ENCODE measurements at regions not wholly inside any gene's neighbourhood (a gene's known extent, or its start where the extent isn't known, plus 50 kb on each side); places are given as distances from the start of the nearest gene placed in this dataset.
"Not testable (repeated sequence)": the region's sequence is repeated elsewhere in the genome, so short reads cannot be mapped to it uniquely, and the experiment has no call there.

DNA sequence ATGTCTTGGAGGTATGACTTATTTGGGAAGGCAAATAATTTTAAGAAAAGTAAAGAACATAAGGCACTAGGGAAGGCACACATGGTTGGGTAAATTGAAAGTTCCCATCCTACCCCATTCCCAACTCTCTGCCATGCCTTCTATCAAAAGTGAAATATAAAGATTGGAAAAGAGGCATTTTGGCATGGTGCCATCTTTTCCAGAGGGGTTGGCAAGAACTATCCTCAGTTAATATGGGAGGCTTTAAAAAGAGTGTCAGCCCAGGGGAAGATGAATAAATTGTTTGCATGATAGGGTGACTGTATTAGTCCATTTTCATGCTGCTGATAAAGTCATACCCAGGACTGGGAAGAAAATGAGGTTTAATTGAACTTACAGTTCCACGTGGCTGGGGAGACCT, 150.8 kb upstream of the BOD1L1 start:
- Mint-ChIP-seq H3K4me3 (no peak overlapping the region), H3K27ac (no peak overlapping the region), H3K36me3 (no peaks in the 10 kb centered on the region), H3K4me1 (no peaks in the 10 kb centered on the region), H3K27me3 (peaks cover 0 to 15% (median 0%) of the 10 kb centered on the region in 3 donors), H3K9me3 (peaks cover 2 to 41% (median 13%) of the 10 kb centered on the region in 7 donors)
- DNase-seq (no peak), ATAC-seq (ENCODE audit: low read depth in 2 of 2) (no peak)

DNA sequence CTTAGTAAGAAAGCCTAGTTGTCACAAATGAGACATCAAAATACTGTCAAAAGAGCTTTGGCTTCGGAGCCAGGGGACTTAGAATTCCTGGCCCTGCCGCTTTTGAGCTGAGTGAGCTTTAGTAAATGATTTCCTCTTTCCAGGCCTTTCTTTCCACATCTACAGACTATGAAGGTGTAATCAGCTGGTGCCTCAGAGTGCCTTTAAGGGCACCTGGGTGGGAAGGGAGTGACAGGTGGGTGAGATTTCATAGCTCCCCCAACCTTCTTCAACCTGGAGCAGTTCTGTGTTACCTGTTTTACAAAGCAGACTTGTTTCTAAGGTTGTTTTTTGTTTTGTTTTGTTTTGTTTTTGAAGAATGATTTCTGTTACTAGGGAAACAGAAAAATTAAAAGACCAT, 154.7 kb upstream of the BOD1L1 start:
- Mint-ChIP-seq H3K27me3 (peaks cover 0 to 6% (median 0%) of the 10 kb centered on the region in 3 donors), H3K27ac (no peak overlapping the region), H3K4me1 (no peaks in the 10 kb centered on the region), H3K4me3 (no peak overlapping the region), H3K9me3 (peaks cover 0 to 14% (median 4%) of the 10 kb centered on the region in 7 donors), H3K36me3 (no peaks in the 10 kb centered on the region)
- DNase-seq, result no peak
- no peak for ATAC-seq (ENCODE audit: low read depth in 2 of 2)

DNA sequence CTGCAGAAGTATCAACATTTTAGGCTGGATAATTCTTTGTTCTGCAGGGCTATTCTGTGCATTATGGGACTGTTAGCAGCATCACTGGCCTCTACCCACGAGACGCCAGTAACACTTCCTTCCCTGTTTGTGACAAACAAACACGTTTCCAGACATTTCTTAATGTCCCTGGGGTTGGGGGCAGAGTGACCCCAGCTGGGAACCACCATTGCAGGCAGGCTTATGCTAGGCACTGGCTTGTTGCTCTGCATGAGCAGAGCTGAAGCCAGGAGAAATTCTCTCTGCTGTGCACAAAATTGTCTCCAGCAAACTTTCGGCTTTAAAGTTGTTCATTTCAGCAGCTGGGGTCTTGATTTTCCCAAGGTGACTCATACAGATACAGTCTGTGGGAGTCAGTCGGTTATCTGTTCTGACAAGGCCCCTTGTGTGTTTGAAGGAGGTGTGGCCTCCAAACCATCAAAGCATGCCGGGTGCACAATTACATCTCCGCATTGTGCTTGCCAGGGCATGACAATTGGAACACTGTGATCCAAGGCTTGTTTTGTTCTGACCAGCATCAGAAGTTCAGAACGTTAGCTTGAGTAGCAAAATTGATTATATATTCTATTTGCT, 156.4 kb upstream of the BOD1L1 start:
- Mint-ChIP-seq H3K9me3 (peaks cover 0 to 10% (median 3%) of the 10 kb centered on the region in 7 donors), H3K36me3 (no peaks in the 10 kb centered on the region), H3K27ac (no peak overlapping the region), H3K27me3 (peaks cover 0 to 5% (median 0%) of the 10 kb centered on the region in 3 donors), H3K4me1 (no peaks in the 10 kb centered on the region), H3K4me3 (no peak overlapping the region)
- ATAC-seq (ENCODE audit: low read depth in 2 of 2) (no peak), DNase-seq (no peak)

DNA sequence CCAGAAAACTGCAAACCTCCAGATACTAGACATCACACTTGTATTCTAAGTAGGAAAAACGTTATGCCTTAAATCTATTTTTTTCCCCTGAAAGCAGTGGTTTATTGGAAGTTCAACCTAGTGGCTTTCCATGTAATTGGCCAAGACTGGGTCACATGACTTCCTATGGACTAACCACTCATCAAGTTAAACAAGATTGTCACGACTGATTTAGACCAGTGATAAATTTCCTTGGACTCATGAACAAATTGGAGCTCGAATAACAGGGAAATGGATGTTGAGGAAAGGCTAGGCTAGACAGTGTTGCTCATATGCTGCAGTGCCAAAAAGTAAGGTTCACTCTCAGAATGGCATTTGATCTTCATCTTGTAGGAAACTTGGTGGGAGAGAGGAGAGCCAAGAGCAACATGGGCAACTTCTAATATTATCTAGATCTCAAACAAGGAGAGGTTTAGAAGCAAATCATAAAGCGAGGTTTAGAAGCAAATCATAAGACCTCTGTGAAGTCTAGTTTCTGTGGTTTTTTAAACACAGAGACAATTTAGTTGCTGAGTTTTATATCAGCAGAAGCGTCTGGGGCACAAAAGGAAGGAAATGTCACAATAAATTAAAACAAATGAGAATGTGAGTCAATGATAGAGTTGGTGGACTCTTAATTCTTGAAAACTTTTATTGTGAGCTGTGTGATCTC, 165.6 kb upstream of the BOD1L1 start:
- H3K27ac Mint-ChIP-seq, result peak overlapping the region in 1 of 6 donors; percentile 30
- H3K36me3 Mint-ChIP-seq, result no peaks in the 10 kb centered on the region
- H3K4me1 Mint-ChIP-seq, result no peaks in the 10 kb centered on the region
- ATAC-seq (ENCODE audit: low read depth in 2 of 2) (no peak), DNase-seq (no peak)
- H3K9me3 Mint-ChIP-seq, result peaks cover 0 to 17% (median 0%) of the 10 kb centered on the region in 7 donors
- no peak overlapping the region for H3K4me3 Mint-ChIP-seq
- peaks cover 0 to 18% (median 14%) of the 10 kb centered on the region in 3 donors for H3K27me3 Mint-ChIP-seq

DNA sequence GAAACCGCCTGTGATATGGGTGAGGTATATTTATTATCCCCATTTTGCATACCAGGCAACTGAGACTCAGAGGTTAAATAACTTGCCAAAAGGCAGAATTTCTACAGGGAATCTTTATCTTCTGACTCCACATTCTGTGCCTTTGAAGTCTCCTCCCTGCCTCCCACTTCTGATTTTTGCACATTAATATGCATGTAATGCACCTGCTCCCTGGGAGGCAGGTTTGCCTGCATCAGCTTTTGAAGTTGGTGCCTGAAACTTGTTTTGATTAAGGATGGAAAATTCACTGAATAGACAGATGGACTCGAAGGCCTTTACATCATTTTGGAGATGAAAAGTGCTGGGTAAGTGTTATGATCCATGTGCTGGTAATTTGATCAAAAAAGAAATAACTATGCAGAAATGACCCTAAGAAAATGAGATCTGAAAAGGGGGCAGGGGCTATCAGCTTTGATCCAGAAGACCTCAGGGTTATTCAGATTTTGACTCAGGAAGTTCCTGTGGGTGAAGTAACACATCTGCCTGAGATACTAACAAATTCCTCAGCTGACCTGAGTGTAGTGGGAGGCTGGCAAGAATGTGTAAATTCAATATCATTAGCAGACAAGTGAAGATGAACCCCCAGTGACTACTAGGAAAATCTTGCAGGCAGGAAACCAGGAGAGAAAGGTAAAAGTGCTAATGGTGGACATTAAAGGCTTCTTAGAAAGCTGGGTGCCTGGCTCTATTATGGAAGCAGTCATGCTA, 167.5 kb upstream of the BOD1L1 start:
- no peaks in the 10 kb centered on the region for H3K36me3 Mint-ChIP-seq
- H3K4me3 Mint-ChIP-seq, result no peak overlapping the region
- ATAC-seq (ENCODE audit: low read depth in 2 of 2) (no peak), DNase-seq (no peak)
- H3K4me1 Mint-ChIP-seq, result no peaks in the 10 kb centered on the region
- no peak overlapping the region for H3K27ac Mint-ChIP-seq
- H3K27me3 Mint-ChIP-seq, result peaks cover 0 to 18% (median 14%) of the 10 kb centered on the region in 3 donors
- H3K9me3 Mint-ChIP-seq, result peaks cover 0 to 13% (median 4%) of the 10 kb centered on the region in 7 donors

DNA sequence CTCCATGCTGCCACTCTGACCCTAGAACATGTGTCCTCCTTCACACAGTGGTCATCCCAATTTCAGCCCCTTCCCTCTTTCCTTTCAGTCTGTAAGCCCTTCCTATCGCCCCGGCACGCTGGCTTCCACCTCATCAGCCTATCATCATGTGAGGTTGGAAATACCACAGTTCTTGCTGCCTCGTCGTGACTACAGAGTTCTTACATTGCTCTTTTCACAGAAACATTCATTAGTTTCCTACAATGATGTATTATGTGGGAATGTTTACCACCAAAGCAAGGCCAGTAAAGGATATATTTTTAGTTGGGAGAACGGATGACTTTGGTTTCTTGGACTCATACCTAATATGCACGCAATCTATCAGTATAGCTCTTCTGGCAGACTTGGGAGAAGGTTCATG, 169.5 kb upstream of the BOD1L1 start:
- Mint-ChIP-seq H3K36me3 (no peaks in the 10 kb centered on the region), H3K27ac (no peak overlapping the region), H3K9me3 (peaks cover 0 to 13% (median 5%) of the 10 kb centered on the region in 7 donors), H3K4me3 (no peak overlapping the region), H3K4me1 (no peaks in the 10 kb centered on the region), H3K27me3 (peaks cover 0 to 14% (median 13%) of the 10 kb centered on the region in 3 donors)
- ATAC-seq (ENCODE audit: low read depth in 2 of 2) (no peak), DNase-seq (no peak)

DNA sequence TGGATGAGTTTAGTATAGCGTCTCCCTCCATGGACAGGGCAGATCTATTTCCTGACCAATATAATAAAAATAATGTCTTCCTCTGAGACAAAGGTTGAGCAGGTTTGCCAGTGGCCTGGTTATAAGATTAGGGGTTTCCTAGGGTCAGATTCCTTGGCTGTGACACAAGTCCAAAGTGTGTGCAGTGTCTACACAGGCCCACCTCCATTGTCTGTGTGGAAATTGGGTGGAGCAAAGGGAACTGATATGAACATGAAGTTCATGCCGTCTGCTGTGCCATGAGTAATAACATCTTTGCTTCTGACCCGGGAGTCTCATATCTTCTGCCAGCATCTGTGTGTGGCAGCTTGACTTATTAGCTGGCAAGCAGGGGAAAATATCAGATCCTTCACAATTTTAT, 187.7 kb upstream of the BOD1L1 start:
- H3K27ac Mint-ChIP-seq, result no peak overlapping the region

DNA sequence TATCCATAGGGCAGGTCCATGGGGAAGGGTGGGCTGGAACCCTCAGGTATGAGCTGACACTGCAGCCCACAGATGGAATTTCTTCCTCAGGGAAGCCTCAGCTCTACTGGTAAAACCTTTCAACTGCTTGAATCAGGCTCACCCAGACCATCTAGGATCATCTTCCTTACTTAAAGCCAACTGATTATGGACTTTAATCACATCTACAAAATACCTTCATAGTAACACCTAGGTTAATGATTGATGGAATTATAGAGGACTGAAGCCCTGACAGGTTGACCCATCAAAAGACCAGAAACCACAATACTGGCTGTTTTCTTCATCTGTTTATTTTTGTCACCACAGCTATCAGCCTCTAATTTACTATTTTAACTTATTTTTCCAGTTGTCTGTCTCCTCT, 188.9 kb upstream of the BOD1L1 start:
- H3K4me3 Mint-ChIP-seq, result no peak overlapping the region
- peaks cover 0 to 9% (median 5%) of the 10 kb centered on the region in 7 donors for H3K9me3 Mint-ChIP-seq
- no peaks in the 10 kb centered on the region for H3K4me1 Mint-ChIP-seq
- no peak for DNase-seq
- H3K27ac Mint-ChIP-seq, result no peak overlapping the region
- no peak for ATAC-seq (ENCODE audit: low read depth in 2 of 2)
- H3K36me3 Mint-ChIP-seq, result peaks cover 0 to 7% of the 10 kb centered on the region in 2 donors
- H3K27me3 Mint-ChIP-seq, result peaks cover 0 to 12% (median 5%) of the 10 kb centered on the region in 3 donors

More for the DNA sequence above, 187.7 kb upstream of the BOD1L1 start:
- no peak overlapping the region for H3K4me3 Mint-ChIP-seq
- H3K27me3 Mint-ChIP-seq, result peaks cover 0 to 12% (median 5%) of the 10 kb centered on the region in 3 donors
- peaks cover 0 to 9% (median 5%) of the 10 kb centered on the region in 7 donors for H3K9me3 Mint-ChIP-seq
- DNase-seq (no peak), ATAC-seq (ENCODE audit: low read depth in 2 of 2) (no peak)
- peaks cover 0 to 7% of the 10 kb centered on the region in 2 donors for H3K36me3 Mint-ChIP-seq
- H3K4me1 Mint-ChIP-seq, result no peaks in the 10 kb centered on the region

DNA sequence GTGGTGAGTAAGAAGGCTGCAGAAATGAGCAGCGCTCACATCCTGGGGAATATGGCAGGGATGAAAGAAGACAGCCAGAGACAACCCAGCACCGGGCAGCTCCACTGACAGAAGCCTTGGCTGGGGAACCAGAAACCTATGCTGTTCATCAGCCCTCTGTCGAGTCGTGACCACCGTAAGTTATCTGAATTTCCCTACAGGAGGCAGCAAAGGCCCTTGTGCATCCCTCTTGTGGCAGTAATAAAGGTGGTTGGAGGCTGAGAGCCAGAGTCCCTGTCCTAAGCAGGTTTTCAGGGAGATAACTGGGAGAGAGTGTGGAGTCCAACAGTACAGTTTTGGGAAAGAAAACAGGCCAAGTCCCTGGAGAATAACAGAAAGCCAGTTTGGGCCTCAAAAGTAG, 194.0 kb upstream of the BOD1L1 start:
- H3K4me1 Mint-ChIP-seq, result no peaks in the 10 kb centered on the region
- ATAC-seq (ENCODE audit: low read depth in 2 of 2) (no peak), DNase-seq (no peak)
- peaks cover 4 to 12% (median 5%) of the 10 kb centered on the region in 3 donors for H3K27me3 Mint-ChIP-seq
- no peak overlapping the region for H3K4me3 Mint-ChIP-seq
- H3K9me3 Mint-ChIP-seq, result peaks cover 13 to 53% (median 22%) of the 10 kb centered on the region in 7 donors
- peaks cover 12% of the 10 kb centered on the region in 2 donors for H3K36me3 Mint-ChIP-seq
- no peak overlapping the region for H3K27ac Mint-ChIP-seq

DNA sequence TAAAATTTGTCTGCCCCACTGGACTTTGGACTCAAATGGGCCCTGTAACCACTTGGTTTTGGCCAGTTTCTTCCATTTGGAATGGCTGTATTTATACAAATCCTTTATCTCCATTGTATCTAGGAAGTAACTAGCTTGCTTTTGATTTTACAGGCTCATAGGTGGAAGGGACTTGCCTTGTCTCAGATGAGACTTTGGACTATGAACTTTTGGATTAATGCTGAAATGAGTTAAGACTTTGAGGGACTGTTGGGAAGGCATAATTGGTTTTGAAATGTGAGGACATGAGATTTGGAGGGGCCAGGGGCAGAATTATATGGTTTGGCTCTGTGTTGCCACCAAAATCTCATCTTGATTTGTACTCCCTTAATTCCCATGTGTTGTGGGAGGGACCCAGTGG, 198.3 kb upstream of the BOD1L1 start:
- not testable (repeated sequence) for H3K27me3 Mint-ChIP-seq; H3K27ac Mint-ChIP-seq; H3K4me1 Mint-ChIP-seq; DNase-seq; ATAC-seq (ENCODE audit: low read depth in 2 of 2); H3K4me3 Mint-ChIP-seq
- peaks cover 13 to 46% (median 21%) of the 10 kb centered on the region in 7 donors for H3K9me3 Mint-ChIP-seq
- peaks cover 4 to 12% of the 10 kb centered on the region in 2 donors for H3K36me3 Mint-ChIP-seq

DNA sequence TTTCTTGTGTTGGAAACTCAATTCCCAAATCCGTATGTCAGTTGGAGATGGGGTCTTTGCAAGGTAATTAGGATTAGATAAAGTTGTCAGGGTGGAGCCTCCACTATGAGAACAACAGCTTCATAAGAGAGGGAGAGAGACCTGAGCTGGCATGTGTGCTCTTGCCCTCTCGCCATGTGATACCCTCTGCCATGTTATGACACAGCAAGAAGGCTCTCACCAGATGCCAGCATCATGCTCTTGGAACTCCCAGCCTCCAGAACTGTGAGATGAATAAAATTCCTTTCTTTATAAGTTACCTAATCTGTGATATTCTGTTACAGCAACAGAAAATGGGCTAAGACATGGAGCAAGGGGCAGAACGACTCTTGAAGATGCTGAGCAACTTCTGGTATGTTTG, 201.9 kb upstream of the BOD1L1 start:
- DNase-seq (no peak), ATAC-seq (ENCODE audit: low read depth in 2 of 2) (no peak)
- H3K4me1 Mint-ChIP-seq, result no peaks in the 10 kb centered on the region
- peaks cover 3 to 20% (median 8%) of the 10 kb centered on the region in 7 donors for H3K9me3 Mint-ChIP-seq
- peaks cover 0 to 11% (median 0%) of the 10 kb centered on the region in 3 donors for H3K27me3 Mint-ChIP-seq
- H3K4me3 Mint-ChIP-seq, result no peak overlapping the region
- peaks cover 0 to 5% of the 10 kb centered on the region in 2 donors for H3K36me3 Mint-ChIP-seq
- peak overlapping the region in 1 of 6 donors; percentile 73 for H3K27ac Mint-ChIP-seq

DNA sequence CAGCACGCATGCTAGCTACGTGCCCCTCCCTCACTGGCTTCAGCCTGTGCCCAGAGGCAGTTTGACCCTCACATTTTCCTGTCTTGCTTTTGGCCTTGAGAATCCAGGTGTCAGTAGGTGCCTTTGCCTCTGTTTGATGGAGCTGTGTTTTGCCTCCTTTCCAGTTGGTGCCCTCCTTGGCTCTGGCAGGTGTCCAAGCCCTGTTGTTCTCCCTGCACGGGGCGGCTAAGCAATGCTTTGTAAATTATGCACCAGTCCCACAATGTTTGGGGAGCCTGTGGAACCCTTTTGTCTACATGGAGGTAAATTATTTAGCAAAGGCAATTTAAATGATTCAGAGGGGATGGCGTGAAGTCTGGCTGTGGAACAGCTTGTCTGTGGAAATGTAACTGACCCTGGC, 202.9 kb upstream of the BOD1L1 start:
- ATAC-seq (ENCODE audit: low read depth in 2 of 2) (no peak), DNase-seq (no peak)
- Mint-ChIP-seq H3K4me1 (no peaks in the 10 kb centered on the region), H3K27ac (no peak overlapping the region), H3K36me3 (no peaks in the 10 kb centered on the region), H3K4me3 (no peak overlapping the region), H3K9me3 (peaks cover 0 to 12% (median 4%) of the 10 kb centered on the region in 7 donors), H3K27me3 (peaks cover 0 to 11% (median 0%) of the 10 kb centered on the region in 3 donors)

DNA sequence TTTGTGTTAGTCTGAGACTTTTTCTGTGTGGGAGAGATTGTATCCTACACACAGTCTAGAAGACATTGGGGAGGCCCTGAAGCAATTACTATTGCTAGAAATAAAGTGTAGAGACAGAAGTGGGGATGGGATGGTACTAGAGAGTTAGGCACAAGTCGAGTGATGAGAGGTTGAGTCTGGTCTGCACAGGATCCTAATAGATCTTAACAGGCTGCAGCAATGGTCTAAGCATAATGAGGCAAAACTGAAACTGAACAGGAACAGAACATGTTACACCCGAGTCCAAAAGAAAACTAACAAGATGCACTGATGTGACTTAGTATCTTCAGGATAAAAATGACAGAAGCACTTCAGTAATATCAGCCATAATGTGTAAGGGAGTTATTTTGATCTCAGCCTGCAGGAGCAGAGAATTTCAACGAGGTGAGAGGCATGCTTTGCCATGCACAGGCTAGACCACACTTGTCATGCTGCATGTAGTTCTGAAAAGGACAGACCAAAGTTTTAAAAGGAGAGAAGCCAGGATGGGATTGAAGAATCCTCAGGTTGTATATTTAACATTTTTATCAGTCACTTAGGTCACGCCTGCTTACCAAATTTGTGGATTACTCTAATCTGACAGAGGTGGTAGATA, 205.8 kb upstream of the BOD1L1 start:
- ATAC-seq (ENCODE audit: low read depth in 2 of 2) (no peak), DNase-seq (no peak)
- Mint-ChIP-seq H3K4me1 (no peaks in the 10 kb centered on the region), H3K27ac (no peak overlapping the region), H3K9me3 (no peaks in the 10 kb centered on the region), H3K36me3 (no peaks in the 10 kb centered on the region), H3K4me3 (no peak overlapping the region), H3K27me3 (peaks cover 0 to 11% (median 3%) of the 10 kb centered on the region in 3 donors)

Measured in naive B cell (primary cell).